GM19395 (cell line): ENCODE measurements at regions not wholly inside any gene's neighbourhood (a gene's known extent, or its start where the extent isn't known, plus 50 kb on each side); places are given as distances from the start of the nearest gene placed in this dataset.

Experiments used
- ATAC-seq: cut with Tn5 transposase; IDR thresholded peaks from one replicate; pipeline ENCODE4 v1.9.1; 2021; ENCODE audit warnings: mild to moderate bottlenecking, moderate library complexity; ENCODE audit not compliant: unreplicated experiment

GRCh38 chr20:11324990-11325389 lies 592.7 kb upstream of the BTBD3 start:
- ATAC-seq = no peak

DNA sequence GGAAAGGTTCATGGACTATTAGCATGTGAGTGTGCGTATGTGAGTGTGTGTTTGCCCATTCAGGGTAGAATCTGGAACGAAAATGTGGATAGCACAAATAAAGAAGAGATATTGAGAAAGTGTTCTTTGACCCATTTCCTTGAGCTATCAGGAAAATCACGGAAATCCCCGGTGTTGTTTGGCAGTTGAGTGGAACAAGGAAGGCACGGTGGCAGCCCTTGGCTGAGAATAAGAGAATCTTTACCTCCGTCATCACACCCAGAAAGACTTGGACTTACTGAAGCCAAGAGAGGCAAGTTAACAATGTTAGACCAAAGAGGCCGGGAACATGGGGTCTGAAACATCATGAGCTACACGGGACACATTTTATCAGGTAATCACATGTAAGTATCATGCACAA lies 588.9 kb upstream of the BTBD3 start:
- ATAC-seq = no peak

DNA sequence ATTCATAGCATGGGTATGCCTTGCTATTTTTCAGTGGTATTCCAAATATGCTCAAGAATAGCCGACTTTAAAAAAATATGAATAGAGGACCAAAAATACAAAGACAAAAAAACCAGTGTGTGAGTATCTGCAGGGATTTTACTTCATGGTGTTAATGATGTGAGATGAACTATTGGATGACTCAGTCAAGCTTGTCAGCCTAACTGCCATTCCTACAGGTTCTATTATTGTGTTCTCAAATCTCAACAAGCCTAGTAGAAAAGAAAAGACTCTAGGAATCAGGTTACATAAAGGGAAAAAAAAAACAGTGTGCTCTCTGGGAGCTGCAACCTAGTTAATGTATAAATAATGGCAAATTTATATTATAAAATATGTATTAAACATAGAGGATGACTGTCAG lies 588.4 kb upstream of the BTBD3 start:
- ATAC-seq = no peak

- ATAC-seq = no peak
Observed at GRCh38 chr20:11331096-11331495, 586.6 kb upstream of the BTBD3 start.

- ATAC-seq = no peak
Observed at GRCh38 chr20:11332381-11332780, 585.3 kb upstream of the BTBD3 start.

DNA sequence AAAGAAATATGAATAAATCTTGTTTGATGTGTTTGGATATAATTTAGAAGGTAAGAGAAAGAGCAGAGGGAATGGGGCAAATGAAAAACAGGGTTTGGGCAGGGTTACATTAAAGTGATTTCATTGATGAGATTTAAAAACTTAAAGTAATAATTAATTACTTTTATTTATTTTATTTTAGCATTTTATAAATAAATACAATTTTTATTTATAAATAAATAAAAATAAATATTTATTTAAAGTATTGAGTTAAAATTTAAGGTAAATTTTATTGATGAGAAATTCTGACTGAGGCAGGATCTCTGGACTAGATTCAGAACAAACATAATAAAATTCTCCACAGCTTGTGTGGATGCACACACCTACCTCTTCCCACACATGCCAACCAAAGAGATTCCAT lies 584.1 kb upstream of the BTBD3 start:
- ATAC-seq = no peak

- ATAC-seq = no peak
Observed at GRCh38 chr20:11337361-11338130, 580.1 kb upstream of the BTBD3 start.

GRCh38 chr20:11338496-11339306 lies 579.0 kb upstream of the BTBD3 start:
- no peak for ATAC-seq

- ATAC-seq = no peak
Observed at GRCh38 chr20:11344939-11345338, 572.8 kb upstream of the BTBD3 start.

DNA sequence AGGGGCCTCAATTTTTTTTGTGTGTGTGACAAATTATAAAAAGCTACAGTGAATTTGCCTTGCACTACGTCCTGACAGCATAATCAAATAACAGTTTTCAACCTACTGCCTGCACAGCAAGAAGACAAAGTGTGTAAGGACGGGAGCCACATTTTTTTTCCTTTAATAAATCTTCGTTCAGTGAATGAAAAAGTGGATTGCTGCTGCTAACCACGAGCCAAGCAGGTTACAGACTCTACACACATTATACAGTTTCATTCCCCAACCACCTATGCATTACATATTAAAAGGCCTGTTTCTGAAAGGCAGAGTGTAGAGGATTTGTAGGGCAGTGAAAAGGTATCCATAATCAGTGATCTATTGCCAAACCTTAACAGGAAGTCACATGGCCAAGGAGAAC lies 570.0 kb upstream of the BTBD3 start:
- no peak for ATAC-seq

GRCh38 chr20:11350126-11351005 lies 567.3 kb upstream of the BTBD3 start:
- no peak for ATAC-seq

DNA sequence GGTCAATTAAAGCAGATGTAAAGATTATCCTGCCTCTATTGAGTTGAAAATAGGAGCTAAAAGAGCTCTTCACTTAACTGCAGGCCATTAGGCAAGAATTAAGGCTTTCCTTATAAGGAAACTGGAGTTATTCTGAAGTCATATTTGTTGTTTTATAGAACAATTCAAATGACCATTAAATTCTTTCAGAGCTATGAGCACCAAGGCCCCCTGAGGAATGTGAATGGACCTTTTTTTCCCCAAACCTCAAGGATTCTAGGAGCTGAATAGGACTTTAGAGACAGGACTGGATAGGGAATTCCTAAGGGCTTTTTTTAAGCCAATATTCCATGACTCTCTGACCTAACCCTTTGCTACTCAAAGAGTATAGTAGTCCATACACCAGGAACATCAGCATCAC lies 565.7 kb upstream of the BTBD3 start:
- no peak for ATAC-seq

DNA sequence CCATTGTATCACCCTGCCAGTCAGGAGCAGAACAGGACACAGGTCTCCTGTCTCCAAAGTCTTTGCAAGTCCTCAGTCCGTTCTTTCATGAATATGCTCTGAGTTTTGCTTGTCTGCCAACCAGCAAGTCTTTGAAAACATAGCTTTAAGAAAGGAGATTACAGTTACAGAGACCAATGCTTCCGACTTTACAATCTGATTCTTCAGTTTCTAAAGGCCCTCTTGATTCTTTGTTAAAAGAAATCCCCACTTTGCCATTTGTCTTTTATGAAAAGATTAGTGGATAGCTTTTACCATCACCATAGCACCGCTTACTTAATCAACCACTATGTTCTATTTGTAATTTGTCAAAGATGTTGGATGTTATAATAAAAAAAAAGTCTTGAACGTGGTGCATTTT lies 562.8 kb upstream of the BTBD3 start:
- no peak for ATAC-seq

GRCh38 chr20:11355345-11355744 lies 562.3 kb upstream of the BTBD3 start:
- ATAC-seq = no peak

DNA sequence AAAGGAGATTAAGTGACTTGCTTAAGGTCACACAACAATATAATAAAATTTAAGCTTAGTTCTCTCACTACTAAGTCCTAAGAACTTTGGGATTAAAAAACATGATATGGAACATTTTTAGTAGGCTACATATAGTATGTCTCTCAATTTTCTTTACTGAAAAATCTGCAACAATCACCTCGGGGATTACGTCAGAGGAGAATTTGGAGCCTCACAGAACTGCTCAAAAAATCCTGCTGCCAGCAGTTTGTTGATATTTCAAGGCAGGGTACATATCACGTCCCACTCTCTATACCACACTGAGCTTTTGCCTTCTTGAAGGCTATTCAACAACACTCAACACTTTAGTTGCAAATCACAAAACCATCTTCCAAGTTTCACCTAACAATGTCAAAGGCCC lies 561.6 kb upstream of the BTBD3 start:
- no peak for ATAC-seq

DNA sequence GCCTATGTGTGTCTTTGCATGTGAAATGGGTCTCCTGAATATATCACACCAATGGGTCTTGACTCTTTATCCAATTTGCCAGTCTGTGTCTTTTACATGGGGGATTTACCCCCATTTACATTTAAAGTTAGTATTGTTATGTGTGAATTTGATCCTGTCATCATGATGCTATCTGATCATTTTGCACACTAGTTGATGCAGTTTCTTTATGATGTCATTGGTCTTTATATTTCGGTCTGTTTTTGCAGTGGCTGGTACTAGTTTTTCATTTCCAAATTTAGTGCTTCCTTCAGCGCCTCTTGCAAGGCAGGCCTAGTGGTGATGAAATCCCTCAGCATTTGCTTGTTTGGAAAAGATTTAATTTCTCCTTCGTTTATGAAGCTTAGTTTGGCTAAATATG lies 555.2 kb upstream of the BTBD3 start:
- ATAC-seq = no peak

DNA sequence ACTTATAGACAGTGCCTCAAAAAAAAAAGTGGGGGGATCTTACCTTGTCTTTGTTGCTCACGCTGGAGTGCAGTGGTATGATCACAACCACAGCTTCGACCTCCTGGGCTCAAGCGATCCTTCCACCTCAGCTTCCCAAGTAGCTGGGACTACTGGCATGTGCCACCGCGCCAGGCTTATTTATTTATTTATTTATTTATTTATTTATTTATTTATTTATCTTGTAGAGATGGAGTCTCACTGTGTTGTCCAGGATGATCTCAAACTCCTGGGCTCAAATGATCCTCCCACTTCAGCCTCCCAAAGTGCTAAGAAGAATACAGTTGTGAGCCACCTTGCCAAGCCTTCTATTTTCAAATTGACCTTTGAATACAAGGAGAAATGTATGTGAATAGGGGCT lies 553.0 kb upstream of the BTBD3 start:
- no peak for ATAC-seq

- ATAC-seq = no peak
Observed at GRCh38 chr20:11366660-11367059, 551.0 kb upstream of the BTBD3 start.

DNA sequence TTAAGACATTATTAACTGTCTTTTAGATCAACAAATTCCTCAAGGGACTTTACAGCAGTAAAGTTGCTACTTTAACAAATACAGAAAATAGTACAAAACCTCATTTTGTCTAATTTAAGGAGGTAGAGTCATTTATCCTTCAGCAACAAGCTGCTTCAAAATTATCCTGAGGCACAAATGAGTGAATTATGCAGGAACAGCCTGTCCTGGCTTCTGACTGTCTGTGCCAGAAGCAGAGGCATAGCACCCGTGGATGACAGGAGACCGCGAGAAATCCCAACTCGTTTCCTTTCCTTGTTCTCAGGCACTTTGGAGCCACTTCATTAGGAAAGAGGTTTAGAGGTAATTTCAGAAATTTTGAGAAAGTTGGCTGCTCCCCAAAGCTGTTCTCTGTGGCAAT lies 549.2 kb upstream of the BTBD3 start:
- ATAC-seq = no peak

GRCh38 chr20:11368965-11369711 lies 548.6 kb upstream of the BTBD3 start:
- no peak for ATAC-seq

DNA sequence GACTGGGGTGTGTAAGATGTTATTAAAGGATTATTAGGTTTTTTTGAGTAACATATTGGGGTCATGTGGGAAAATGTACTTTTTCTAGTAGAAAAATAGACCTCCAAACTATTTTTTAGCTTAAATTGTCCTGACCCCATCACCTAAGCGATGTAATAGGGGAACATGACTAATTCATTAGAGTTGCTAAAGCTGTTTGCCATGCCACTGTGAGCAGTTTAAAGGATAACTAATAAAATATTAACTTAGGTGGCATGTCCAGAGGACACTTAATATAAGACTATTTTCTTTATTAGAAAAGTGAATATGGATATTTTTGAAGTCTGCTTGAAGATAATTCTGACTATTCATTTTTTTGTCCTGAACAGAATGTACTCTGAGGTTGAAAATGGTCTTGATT lies 545.9 kb upstream of the BTBD3 start:
- ATAC-seq = no peak
